Glomerular visceral epithelial cell (primary cell): ENCODE measurements at regions not wholly inside any gene's neighbourhood (a gene's known extent, or its start where the extent isn't known, plus 50 kb on each side); places are given as distances from the start of the nearest gene placed in this dataset.
A peak's percentile ranks its signal among the peaks of the same experiment; 100 is the strongest.
"Not testable (repeated sequence)": the region's sequence is repeated elsewhere in the genome, so short reads cannot be mapped to it uniquely, and the experiment has no call there.

Experiments used
- DNase-seq: peaks from one replicate; pipeline ENCODE4 v3.0.0-alpha.2; 2016; ENCODE audit errors: extremely low spot score

GRCh38 chr4:86478151-86478550, 116.0 kb upstream of the PTPN13 start:
- DNase-seq: not testable (repeated sequence)

- no peak for DNase-seq
Observed at GRCh38 chr4:86481440-86481839, 112.7 kb upstream of the PTPN13 start.

- no peak for DNase-seq
Observed at GRCh38 chr4:86482306-86483172, 111.6 kb upstream of the PTPN13 start.

- DNase-seq: no peak
Observed at GRCh38 chr4:86483173-86483490, 111.0 kb upstream of the PTPN13 start.

GRCh38 chr4:86483773-86484172, 110.3 kb upstream of the PTPN13 start:
- DNase-seq: no peak

GRCh38 chr4:86484241-86484640, 109.9 kb upstream of the PTPN13 start:
- DNase-seq: no peak

GRCh38 chr4:86487738-86488348, 106.3 kb upstream of the PTPN13 start:
- no peak for DNase-seq

GRCh38 chr4:86493460-86493859, 100.7 kb upstream of the PTPN13 start:
- no peak for DNase-seq

- DNase-seq: peak; percentile 73
Observed at GRCh38 chr4:86496094-86497080, 97.7 kb upstream of the PTPN13 start.

- DNase-seq: peak; percentile 81
Observed at GRCh38 chr4:86497131-86497530, 97.0 kb upstream of the PTPN13 start.

- DNase-seq: peak; percentile 76
Observed at GRCh38 chr4:86497980-86498862, 95.9 kb upstream of the PTPN13 start.

GRCh38 chr4:86498863-86499166, 95.3 kb upstream of the PTPN13 start:
- DNase-seq: no peak

- DNase-seq: no peak
Observed at GRCh38 chr4:86500527-86500926, 93.6 kb upstream of the PTPN13 start.

- no peak for DNase-seq
Observed at GRCh38 chr4:86502081-86502480, 92.0 kb upstream of the PTPN13 start.

- DNase-seq: peak; percentile 80
Observed at GRCh38 chr4:86506591-86506990, 87.5 kb upstream of the PTPN13 start.

- DNase-seq: peak; percentile 87
Observed at GRCh38 chr4:86508436-86508835, 85.7 kb upstream of the PTPN13 start.

- no peak for DNase-seq
Observed at GRCh38 chr4:86511590-86511989, 82.5 kb upstream of the PTPN13 start.

- no peak for DNase-seq
Observed at GRCh38 chr4:86512631-86513030, 81.5 kb upstream of the PTPN13 start.

GRCh38 chr4:86515963-86516362, 78.2 kb upstream of the PTPN13 start:
- not testable (repeated sequence) for DNase-seq

GRCh38 chr4:86521373-86521969, 72.6 kb upstream of the PTPN13 start:
- DNase-seq: no peak

GRCh38 chr4:86522349-86522748, 71.8 kb upstream of the PTPN13 start:
- no peak for DNase-seq
